WI38 (cell line): ENCODE measurements at regions not wholly inside any gene's neighbourhood (a gene's known extent, or its start where the extent isn't known, plus 50 kb on each side); places are given as distances from the start of the nearest gene placed in this dataset.

Source experiments
- H3K4me3 ChIP-seq: 2 replicates; pipeline ENCODE4 v1.5.1; 2011; ENCODE audit warnings: low read depth, mild to moderate bottlenecking, control low read depth, low read length
- TF ChIP-seq, protein P1 (sequence below): IDR thresholded peaks from 2 replicates; pipeline ENCODE4 v1.5.1; 2012; ENCODE audit warnings: low read depth, mild to moderate bottlenecking, control low read depth, low read length

DNA sequence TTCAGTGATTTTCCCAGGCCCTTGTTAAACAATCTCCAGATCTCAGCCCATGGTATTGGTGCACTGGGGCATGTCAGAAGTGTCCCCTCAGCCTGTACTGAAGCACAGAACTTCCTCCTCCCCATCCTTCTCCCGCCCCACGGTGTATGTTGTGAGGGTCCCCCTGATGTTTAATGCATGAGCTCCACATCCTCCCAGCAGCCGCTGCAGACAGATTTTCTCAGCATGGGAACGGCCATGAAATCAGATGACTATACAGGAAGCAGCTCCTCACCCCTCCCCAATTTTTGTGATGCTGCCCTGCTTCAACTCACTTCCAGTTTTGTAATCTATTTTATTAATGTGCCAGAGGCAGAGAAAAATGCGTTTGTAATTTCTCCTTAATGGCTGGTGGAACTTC is 406.0 kb downstream of the MIAT start:
- H3K4me3 ChIP-seq = no peak overlapping the region
- TF ChIP-seq, protein P1, sequence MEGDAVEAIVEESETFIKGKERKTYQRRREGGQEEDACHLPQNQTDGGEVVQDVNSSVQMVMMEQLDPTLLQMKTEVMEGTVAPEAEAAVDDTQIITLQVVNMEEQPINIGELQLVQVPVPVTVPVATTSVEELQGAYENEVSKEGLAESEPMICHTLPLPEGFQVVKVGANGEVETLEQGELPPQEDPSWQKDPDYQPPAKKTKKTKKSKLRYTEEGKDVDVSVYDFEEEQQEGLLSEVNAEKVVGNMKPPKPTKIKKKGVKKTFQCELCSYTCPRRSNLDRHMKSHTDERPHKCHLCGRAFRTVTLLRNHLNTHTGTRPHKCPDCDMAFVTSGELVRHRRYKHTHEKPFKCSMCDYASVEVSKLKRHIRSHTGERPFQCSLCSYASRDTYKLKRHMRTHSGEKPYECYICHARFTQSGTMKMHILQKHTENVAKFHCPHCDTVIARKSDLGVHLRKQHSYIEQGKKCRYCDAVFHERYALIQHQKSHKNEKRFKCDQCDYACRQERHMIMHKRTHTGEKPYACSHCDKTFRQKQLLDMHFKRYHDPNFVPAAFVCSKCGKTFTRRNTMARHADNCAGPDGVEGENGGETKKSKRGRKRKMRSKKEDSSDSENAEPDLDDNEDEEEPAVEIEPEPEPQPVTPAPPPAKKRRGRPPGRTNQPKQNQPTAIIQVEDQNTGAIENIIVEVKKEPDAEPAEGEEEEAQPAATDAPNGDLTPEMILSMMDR = no peak

DNA sequence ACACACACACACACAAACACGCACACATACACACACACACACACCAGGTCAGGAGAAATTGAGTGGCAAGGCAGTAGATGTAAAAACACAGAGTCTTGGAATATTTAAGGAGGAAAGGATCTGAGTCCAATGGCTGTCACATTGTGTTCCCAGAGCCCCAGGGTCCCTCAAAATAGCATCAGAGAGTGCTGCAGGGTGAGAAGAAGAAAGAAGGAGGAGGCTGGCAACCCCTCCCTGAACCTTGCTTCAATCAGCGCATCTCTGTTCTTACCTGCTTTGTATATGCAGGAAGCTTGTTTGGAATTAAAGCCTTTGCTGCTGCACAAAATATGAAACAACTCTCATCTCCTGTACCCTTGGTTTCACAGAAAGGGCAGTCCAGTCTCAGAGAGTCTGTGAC is 406.5 kb downstream of the MIAT start:
- no peak overlapping the region for H3K4me3 ChIP-seq
- TF ChIP-seq, protein P1 = no peak

DNA sequence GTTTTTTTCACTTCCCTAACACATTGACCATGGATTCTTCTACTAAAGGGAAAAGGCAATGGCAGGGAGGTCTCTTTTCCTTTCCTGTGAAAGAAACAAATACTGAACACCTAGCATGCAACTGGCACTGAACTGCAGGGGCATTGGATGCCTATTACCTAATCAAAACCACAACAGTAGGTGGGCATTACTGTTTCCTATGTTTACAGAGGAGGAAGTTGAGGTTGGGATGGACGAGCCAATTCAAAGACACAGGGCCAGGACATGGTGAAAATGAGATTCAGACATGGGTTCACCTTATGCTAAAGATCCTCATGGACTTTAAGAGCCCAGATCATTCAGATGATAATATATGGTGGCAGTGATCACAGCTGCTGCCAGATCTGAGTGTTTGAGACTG is 407.0 kb downstream of the MIAT start:
- TF ChIP-seq, protein P1 = no peak
- no peak overlapping the region for H3K4me3 ChIP-seq

DNA sequence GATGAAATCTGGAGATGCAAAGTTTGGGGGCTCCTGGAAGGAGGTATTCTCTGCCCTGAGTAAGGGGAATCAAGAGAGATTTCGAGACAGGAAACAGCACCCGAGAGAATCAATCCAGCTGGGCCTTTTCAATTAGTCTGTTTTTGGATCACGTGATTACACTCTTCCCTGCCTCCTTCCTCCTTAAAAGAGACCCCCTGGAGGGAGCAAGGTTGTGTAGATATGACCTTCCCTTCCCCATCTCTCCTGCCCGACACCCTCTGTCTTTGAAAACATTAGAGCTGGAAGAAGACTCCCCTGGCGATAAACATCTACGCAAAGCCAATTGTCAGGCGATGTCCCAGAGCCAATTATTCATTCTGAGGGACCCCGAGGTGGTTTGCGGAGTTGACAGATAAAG is 407.9 kb downstream of the MIAT start:
- H3K4me3 ChIP-seq = no peak overlapping the region
- TF ChIP-seq, protein P1 = no peak

DNA sequence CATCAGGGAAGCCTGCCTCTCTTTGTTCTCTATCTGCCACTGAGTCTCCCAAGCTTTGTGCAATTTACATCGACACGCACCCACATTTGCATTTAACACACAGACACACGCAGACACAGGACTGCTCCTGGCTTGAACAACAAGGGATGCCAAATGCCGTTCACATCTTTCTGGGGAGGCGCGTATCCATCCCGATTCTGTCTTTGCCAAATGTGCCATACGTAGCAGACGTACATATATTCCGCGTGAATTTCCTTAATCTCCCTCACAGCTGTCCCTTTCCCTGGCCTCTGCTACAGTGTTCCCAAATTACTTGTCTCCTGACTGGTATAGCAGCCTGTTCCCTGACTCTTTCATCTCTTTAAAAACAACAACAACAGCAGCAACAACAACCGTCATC is 409.5 kb downstream of the MIAT start:
- H3K4me3 ChIP-seq = no peak overlapping the region
- TF ChIP-seq, protein P1 = no peak

DNA sequence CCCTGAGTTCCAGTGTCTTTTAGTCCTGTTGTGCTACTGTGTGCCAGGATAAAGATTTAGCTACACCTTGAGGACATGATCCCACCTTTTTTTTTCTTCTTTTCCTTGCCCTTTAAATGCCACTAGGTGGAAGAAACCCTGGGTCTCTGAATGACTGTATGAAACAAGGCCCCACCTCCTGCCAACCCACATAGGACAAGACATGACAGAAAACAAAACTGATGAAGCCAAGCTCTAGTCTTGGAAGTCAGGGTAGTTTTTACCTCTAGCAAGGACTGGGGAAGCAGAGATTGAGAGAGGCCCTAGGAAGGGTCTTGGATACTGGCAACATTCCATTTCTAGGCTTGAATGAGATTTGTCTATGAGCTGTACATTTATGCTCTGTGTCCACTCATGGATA is 410.7 kb downstream of the MIAT start:
- TF ChIP-seq, protein P1 = no peak
- H3K4me3 ChIP-seq = no peak overlapping the region

DNA sequence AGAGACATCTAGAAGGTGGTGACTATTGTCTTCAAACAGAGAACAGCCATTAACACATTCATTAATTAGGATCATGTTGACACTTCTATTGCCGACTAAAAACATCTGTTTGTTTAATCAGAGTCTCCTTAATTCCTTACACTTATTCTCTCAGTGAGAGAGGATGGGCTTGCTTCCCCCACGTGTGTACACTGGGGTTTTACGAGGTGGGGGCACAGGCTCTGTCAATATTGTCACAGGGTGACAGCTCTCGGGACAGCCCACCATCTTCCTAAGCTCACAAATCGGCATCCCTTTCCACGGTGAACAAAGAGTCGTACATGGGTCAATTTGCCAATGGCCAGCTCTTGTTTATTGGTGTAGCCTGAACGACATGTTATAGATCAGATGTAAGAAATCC is 413.2 kb downstream of the MIAT start:
- H3K4me3 ChIP-seq = no peak overlapping the region
- TF ChIP-seq, protein P1 = no peak
